ENCODE measurements at regions not wholly inside any gene's neighbourhood (a gene's known extent, or its start where the extent isn't known, plus 50 kb on each side); places are given as distances from the start of the nearest gene placed in this dataset.

DNA sequence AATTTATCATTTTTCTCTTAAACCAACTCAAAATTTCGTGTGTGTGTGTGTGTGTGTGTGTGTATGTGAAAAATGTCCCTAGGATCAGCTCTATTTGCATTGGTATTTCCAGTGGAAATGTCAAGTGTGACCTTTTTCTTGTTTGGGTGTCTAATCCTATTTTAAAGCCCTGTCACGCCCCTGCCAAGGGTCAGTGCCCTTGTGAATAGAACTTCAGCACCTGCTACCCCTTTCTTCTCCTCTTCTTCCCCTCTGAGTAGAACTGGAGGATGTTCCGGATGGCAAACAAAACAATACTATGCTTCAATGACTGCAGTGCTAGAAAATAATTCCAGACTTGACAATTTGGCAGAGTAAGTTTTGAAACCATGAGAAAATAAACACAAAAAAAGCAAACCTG, 67.3 kb downstream of the SPRY1 start:
- TF ChIP-seq, protein P1, sequence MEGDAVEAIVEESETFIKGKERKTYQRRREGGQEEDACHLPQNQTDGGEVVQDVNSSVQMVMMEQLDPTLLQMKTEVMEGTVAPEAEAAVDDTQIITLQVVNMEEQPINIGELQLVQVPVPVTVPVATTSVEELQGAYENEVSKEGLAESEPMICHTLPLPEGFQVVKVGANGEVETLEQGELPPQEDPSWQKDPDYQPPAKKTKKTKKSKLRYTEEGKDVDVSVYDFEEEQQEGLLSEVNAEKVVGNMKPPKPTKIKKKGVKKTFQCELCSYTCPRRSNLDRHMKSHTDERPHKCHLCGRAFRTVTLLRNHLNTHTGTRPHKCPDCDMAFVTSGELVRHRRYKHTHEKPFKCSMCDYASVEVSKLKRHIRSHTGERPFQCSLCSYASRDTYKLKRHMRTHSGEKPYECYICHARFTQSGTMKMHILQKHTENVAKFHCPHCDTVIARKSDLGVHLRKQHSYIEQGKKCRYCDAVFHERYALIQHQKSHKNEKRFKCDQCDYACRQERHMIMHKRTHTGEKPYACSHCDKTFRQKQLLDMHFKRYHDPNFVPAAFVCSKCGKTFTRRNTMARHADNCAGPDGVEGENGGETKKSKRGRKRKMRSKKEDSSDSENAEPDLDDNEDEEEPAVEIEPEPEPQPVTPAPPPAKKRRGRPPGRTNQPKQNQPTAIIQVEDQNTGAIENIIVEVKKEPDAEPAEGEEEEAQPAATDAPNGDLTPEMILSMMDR (conservative IDR thresholded peaks at IDR 0.05 in 1 of 2, IDR thresholded peaks at IDR 0.05 in 1 of 2; ENCODE audit: extremely low read depth in 1 of 2, insufficient read depth in 1 of 2, low read depth in 1 of 2, low read length in 2 of 2): no peak
- no peak for TF ChIP-seq EZH2 (IDR thresholded peaks at IDR 0.05; ENCODE audit: borderline replicate concordance, low read length)
